Panc1 (cell line): ENCODE measurements at regions not wholly inside any gene's neighbourhood (a gene's known extent, or its start where the extent isn't known, plus 50 kb on each side); places are given as distances from the start of the nearest gene placed in this dataset.

Experiments
- ATAC-seq: fragments of 200-7000 bp; cut with Tn5 transposase; 2 replicates; pipeline ENCODE4 v1.9.1; 2020; ENCODE audit warnings: mild to moderate bottlenecking, moderate library complexity
- BruUV-seq: library from RNA; stranded (reverse); fragments of 400-500 nt; replicated peaks from 2 replicates; lab custom pipeline; 2021; lab: Mats Ljungman, UMichigan
- CTCF ChIA-PET: fragments of 300-600 bp; sonication (Branson Sonifier 250); formaldehyde crosslinking; loops from one replicate; lab custom pipeline; 2022; ENCODE audit warnings: antibody characterized with exemption; lab: Charles Lee
- POLR2A ChIA-PET: fragments of 300-600 bp; sonication (Branson Sonifier 250); formaldehyde crosslinking; loops from one replicate; lab custom pipeline; 2022; ENCODE audit warnings: antibody characterized with exemption; lab: Charles Lee
- DNase-seq: peaks from one replicate; pipeline ENCODE4 v3.0.0-alpha.2; 2010; ENCODE audit warnings: low read depth, low spot score
- H3K27ac ChIP-seq: 2 replicates; pipeline ENCODE4 v1.5.1; 2011; ENCODE audit warnings: mild to moderate bottlenecking, low read length, inconsistent platforms
- H3K27me3 ChIP-seq: fragments of 200-500 bp; sonication (Bioruptor generic); 2 replicates; pipeline ENCODE4 v1.6.0; 2014; ENCODE audit warnings: low read length, inconsistent platforms; ENCODE audit not compliant: control insufficient read depth, insufficient read depth
- H3K36me3 ChIP-seq: fragments of 200-500 bp; sonication (Bioruptor generic); 2 replicates; pipeline ENCODE4 v1.5.1; 2014; ENCODE audit warnings: inconsistent platforms, mild to moderate bottlenecking, low read length, moderate library complexity; ENCODE audit not compliant: control insufficient read depth, insufficient read depth
- H3K4me1 ChIP-seq: 2 replicates; pipeline ENCODE4 v1.5.1; 2011; ENCODE audit warnings: inconsistent platforms, mild to moderate bottlenecking, low read length, moderate library complexity; ENCODE audit not compliant: control insufficient read depth, insufficient read depth
- H3K4me3 ChIP-seq, 2 experiments: 2 replicates each; pipeline ENCODE4 v1.5.1; 2011 to 2012; ENCODE audit warnings: low read depth in 2 of 2, low read length in 2 of 2, mild to moderate bottlenecking in 2 of 2, inconsistent platforms in 1 of 2, moderate library complexity in 1 of 2
- H3K9me3 ChIP-seq: fragments of 200-500 bp; sonication (Bioruptor generic); 2 replicates; pipeline ENCODE4 v1.5.1; 2014; ENCODE audit warnings: low read depth, mild to moderate bottlenecking, inconsistent platforms, low read length, moderate library complexity; ENCODE audit not compliant: control insufficient read depth, insufficient read depth
- POLR2AphosphoS5 ChIP-seq: IDR thresholded peaks from 2 replicates; pipeline ENCODE4 v1.6.1; 2012; ENCODE audit warnings: mild to moderate bottlenecking, low read depth, low read length, moderate library complexity
- REST ChIP-seq, 2 experiments: IDR thresholded peaks; 2 replicates each; pipeline ENCODE4 v1.6.1; 2011 to 2012; ENCODE audit warnings: low read depth in 2 of 2, control low read depth in 1 of 2, low read length in 1 of 2, mild to moderate bottlenecking in 1 of 2, moderate library complexity in 1 of 2; ENCODE audit not compliant: insufficient read depth in 1 of 2
- SIN3A ChIP-seq: IDR thresholded peaks from 2 replicates; pipeline ENCODE4 v1.6.1; 2012; ENCODE audit warnings: low read depth, mild to moderate bottlenecking, low read length, moderate library complexity, borderline replicate concordance; ENCODE audit not compliant: insufficient read depth
- TCF7L2 ChIP-seq: IDR thresholded peaks from 2 replicates; pipeline ENCODE4 v1.6.1; 2011; ENCODE audit warnings: mild to moderate bottlenecking, low read depth, low read length, inconsistent platforms
- in situ Hi-C: cut with HindIII; loops from 2 replicates; pipeline ENCODE4 v1.10.0; 2016; ENCODE audit warnings: low sequenced_read_pairs, low pct_unique_long_range_greater_than_20kb
- intact Hi-C: fragments of 100-400 bp; cut with micrococcal nuclease; formaldehyde crosslinking; loops from one replicate; pipeline ENCODE4 v1.10.0; 2022; ENCODE audit not compliant: unreplicated experiment
- TF ChIP-seq, protein P1 (sequence below): fragments of 450-650 bp; IDR thresholded peaks from 2 replicates; pipeline ENCODE4 v1.5.1; 2017; ENCODE audit warnings: mild to moderate bottlenecking

DNA sequence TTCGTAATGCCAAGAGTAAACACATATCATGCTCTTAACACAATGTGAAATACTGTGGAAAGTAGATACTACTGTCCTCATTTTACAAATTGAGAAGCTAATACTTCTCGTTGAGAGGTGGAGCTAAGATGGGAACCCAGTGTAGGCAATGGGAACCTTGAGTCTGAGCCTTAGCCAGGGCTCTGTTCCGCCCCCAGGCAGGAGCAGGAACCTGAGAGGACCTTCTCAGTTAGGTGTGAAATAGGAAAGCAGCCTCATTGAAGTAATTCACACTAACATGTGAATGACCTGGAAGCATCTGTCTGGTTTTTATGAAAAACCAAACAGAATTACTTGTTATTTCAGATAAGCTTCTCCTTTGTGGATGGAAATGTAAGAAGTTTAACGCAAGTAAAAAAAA is 62.6 kb upstream of the RBFOX1 start:
- CTCF ChIA-PET, result no interaction called here
- TF ChIP-seq, protein P1, sequence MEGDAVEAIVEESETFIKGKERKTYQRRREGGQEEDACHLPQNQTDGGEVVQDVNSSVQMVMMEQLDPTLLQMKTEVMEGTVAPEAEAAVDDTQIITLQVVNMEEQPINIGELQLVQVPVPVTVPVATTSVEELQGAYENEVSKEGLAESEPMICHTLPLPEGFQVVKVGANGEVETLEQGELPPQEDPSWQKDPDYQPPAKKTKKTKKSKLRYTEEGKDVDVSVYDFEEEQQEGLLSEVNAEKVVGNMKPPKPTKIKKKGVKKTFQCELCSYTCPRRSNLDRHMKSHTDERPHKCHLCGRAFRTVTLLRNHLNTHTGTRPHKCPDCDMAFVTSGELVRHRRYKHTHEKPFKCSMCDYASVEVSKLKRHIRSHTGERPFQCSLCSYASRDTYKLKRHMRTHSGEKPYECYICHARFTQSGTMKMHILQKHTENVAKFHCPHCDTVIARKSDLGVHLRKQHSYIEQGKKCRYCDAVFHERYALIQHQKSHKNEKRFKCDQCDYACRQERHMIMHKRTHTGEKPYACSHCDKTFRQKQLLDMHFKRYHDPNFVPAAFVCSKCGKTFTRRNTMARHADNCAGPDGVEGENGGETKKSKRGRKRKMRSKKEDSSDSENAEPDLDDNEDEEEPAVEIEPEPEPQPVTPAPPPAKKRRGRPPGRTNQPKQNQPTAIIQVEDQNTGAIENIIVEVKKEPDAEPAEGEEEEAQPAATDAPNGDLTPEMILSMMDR, result no peak
- no peak for TF ChIP-seq REST (IDR thresholded peaks at IDR 0.05; ENCODE audit: insufficient read depth in 1 of 2, low read depth in 2 of 2, low read length in 1 of 2)
- no peak for TF ChIP-seq SIN3A
- TF ChIP-seq POLR2AphosphoS5, result no peak
- TF ChIP-seq TCF7L2, result no peak
- intact Hi-C loops, result no loop called here
- ATAC-seq, result no peak
- POLR2A ChIA-PET, result no interaction called here
- no peak overlapping the region for H3K4me3 ChIP-seq
- no peak overlapping the region for H3K27ac ChIP-seq
- in situ Hi-C loops, result no loop called here
- peaks cover 2% of the 10 kb centered on the region for H3K27me3 ChIP-seq
- H3K4me1 ChIP-seq, result no peaks in the 10 kb centered on the region
- no TSS peak for BruUV-seq
- no peak for DNase-seq
- H3K9me3 ChIP-seq, result no peaks in the 10 kb centered on the region
- no peaks in the 10 kb centered on the region for H3K36me3 ChIP-seq

- ChIA-PET POLR2A (no interaction called here), CTCF (interaction anchor here (0.6 kb wide), 2 partner anchors 14 to 284 kb away, joined by 3 read pairs; no protein-coding TSS in a partner anchor)
- Histone ChIP-seq H3K4me3 (no peak overlapping the region), H3K27me3 (peaks cover 2% of the 10 kb centered on the region), H3K4me1 (no peaks in the 10 kb centered on the region), H3K9me3 (no peaks in the 10 kb centered on the region), H3K36me3 (no peaks in the 10 kb centered on the region), H3K27ac (no peak overlapping the region)
- peak; percentile 30 for DNase-seq
- TF ChIP-seq, protein P1, result peak; percentile 76
- TF ChIP-seq TCF7L2 (no peak), POLR2AphosphoS5 (no peak), SIN3A (no peak)
- in situ Hi-C loops, result no loop called here
- intact Hi-C loops, result no loop called here
- peak; percentile 65; the same call in 1 of the 2 replicates for ATAC-seq
- no TSS peak for BruUV-seq
Observed at GRCh38 chr16:7268182-7268581, 64.5 kb upstream of the RBFOX1 start.
